Panc1 (cell line): ENCODE measurements at regions not wholly inside any gene's neighbourhood (a gene's known extent, or its start where the extent isn't known, plus 50 kb on each side); places are given as distances from the start of the nearest gene placed in this dataset.

Experiments
- POLR2AphosphoS5 ChIP-seq: IDR thresholded peaks from 2 replicates; pipeline ENCODE4 v1.6.1; 2012; ENCODE audit warnings: mild to moderate bottlenecking, low read depth, low read length, moderate library complexity
- TF ChIP-seq, protein P1 (sequence below): fragments of 450-650 bp; IDR thresholded peaks from 2 replicates; pipeline ENCODE4 v1.5.1; 2017; ENCODE audit warnings: mild to moderate bottlenecking
- TF ChIP-seq, protein P2 (sequence below), 2 experiments: IDR thresholded peaks; 2 replicates each; pipeline ENCODE4 v1.6.1; 2011 to 2012; ENCODE audit warnings: low read depth in 2 of 2, control low read depth in 1 of 2, low read length in 1 of 2, mild to moderate bottlenecking in 1 of 2, moderate library complexity in 1 of 2; ENCODE audit not compliant: insufficient read depth in 1 of 2

GRCh38 chr5:81909677-81910076, 62.1 kb upstream of the ATG10 start:
- TF ChIP-seq, protein P1, sequence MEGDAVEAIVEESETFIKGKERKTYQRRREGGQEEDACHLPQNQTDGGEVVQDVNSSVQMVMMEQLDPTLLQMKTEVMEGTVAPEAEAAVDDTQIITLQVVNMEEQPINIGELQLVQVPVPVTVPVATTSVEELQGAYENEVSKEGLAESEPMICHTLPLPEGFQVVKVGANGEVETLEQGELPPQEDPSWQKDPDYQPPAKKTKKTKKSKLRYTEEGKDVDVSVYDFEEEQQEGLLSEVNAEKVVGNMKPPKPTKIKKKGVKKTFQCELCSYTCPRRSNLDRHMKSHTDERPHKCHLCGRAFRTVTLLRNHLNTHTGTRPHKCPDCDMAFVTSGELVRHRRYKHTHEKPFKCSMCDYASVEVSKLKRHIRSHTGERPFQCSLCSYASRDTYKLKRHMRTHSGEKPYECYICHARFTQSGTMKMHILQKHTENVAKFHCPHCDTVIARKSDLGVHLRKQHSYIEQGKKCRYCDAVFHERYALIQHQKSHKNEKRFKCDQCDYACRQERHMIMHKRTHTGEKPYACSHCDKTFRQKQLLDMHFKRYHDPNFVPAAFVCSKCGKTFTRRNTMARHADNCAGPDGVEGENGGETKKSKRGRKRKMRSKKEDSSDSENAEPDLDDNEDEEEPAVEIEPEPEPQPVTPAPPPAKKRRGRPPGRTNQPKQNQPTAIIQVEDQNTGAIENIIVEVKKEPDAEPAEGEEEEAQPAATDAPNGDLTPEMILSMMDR, result no peak
- no peak for TF ChIP-seq POLR2AphosphoS5
- TF ChIP-seq, protein P2, sequence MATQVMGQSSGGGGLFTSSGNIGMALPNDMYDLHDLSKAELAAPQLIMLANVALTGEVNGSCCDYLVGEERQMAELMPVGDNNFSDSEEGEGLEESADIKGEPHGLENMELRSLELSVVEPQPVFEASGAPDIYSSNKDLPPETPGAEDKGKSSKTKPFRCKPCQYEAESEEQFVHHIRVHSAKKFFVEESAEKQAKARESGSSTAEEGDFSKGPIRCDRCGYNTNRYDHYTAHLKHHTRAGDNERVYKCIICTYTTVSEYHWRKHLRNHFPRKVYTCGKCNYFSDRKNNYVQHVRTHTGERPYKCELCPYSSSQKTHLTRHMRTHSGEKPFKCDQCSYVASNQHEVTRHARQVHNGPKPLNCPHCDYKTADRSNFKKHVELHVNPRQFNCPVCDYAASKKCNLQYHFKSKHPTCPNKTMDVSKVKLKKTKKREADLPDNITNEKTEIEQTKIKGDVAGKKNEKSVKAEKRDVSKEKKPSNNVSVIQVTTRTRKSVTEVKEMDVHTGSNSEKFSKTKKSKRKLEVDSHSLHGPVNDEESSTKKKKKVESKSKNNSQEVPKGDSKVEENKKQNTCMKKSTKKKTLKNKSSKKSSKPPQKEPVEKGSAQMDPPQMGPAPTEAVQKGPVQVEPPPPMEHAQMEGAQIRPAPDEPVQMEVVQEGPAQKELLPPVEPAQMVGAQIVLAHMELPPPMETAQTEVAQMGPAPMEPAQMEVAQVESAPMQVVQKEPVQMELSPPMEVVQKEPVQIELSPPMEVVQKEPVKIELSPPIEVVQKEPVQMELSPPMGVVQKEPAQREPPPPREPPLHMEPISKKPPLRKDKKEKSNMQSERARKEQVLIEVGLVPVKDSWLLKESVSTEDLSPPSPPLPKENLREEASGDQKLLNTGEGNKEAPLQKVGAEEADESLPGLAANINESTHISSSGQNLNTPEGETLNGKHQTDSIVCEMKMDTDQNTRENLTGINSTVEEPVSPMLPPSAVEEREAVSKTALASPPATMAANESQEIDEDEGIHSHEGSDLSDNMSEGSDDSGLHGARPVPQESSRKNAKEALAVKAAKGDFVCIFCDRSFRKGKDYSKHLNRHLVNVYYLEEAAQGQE (IDR thresholded peaks at IDR 0.05; ENCODE audit: insufficient read depth in 1 of 2, low read depth in 2 of 2, low read length in 1 of 2), result no peak
